Astrocyte (in vitro differentiated cells and primary cell): ENCODE measurements at regions not wholly inside any gene's neighbourhood (a gene's known extent, or its start where the extent isn't known, plus 50 kb on each side); places are given as distances from the start of the nearest gene placed in this dataset.
A peak's percentile ranks its signal among the peaks of the same experiment; 100 is the strongest.

Source experiments
- DNase-seq: peaks from one replicate; pipeline ENCODE4 v3.0.0-alpha.2; 2010; ENCODE audit warnings: low read depth
- FAIRE-seq: peaks from 2 replicates; lab custom pipeline; 2011; peaks lifted over from hg19 to GRCh38; lab: Jason Lieb, UNC
- H2AFZ ChIP-seq: 2 replicates; pipeline ENCODE4 v1.6.0; 2012; ENCODE audit warnings: low read depth, low read length, inconsistent platforms
- H3K27ac ChIP-seq: 2 replicates; pipeline ENCODE4 v1.5.1; 2011; ENCODE audit warnings: low read depth, low read length, inconsistent platforms
- H3K27me3 ChIP-seq: 2 replicates; pipeline ENCODE4 v1.6.0; 2011; ENCODE audit warnings: low read length, inconsistent platforms; ENCODE audit not compliant: insufficient read depth
- H3K36me3 ChIP-seq: 2 replicates; pipeline ENCODE4 v1.5.1; 2011; ENCODE audit warnings: low read length, inconsistent platforms; ENCODE audit not compliant: insufficient read depth
- H3K4me1 ChIP-seq: 2 replicates; pipeline ENCODE4 v1.5.1; 2011; ENCODE audit warnings: low read length, inconsistent platforms; ENCODE audit not compliant: insufficient read depth
- H3K4me2 ChIP-seq: 2 replicates; pipeline ENCODE4 v1.6.0; 2012; ENCODE audit warnings: low read length, inconsistent platforms
- H3K4me3 ChIP-seq: 2 replicates; pipeline ENCODE4 v1.5.1; 2011; ENCODE audit warnings: low read depth, mild to moderate bottlenecking, low read length, inconsistent platforms; ENCODE audit not compliant: insufficient read depth
- H3K79me2 ChIP-seq: 2 replicates; pipeline ENCODE4 v1.6.0; 2012; ENCODE audit warnings: mild to moderate bottlenecking, low read length, inconsistent platforms; ENCODE audit not compliant: insufficient read depth
- H3K9ac ChIP-seq: 2 replicates; pipeline ENCODE4 v1.6.0; 2012; ENCODE audit warnings: mild to moderate bottlenecking, low read length, inconsistent platforms
- H3K9me3 ChIP-seq: 2 replicates; pipeline ENCODE4 v1.5.1; 2012; ENCODE audit warnings: low read depth, mild to moderate bottlenecking, low read length, inconsistent platforms; ENCODE audit not compliant: insufficient read depth
- H4K20me1 ChIP-seq: 2 replicates; pipeline ENCODE4 v1.6.0; 2012; ENCODE audit warnings: low read length, inconsistent platforms; ENCODE audit not compliant: insufficient read depth
- H3K27ac Mint-ChIP-seq: one replicate; pipeline ENCODE4 v1.8.0; 2021; ENCODE audit warnings: mild to moderate bottlenecking, mixed read lengths; ENCODE audit not compliant: unreplicated experiment
- H3K27me3 Mint-ChIP-seq: one replicate; pipeline ENCODE4 v1.8.0; 2021; ENCODE audit warnings: low read depth, mixed read lengths; ENCODE audit not compliant: unreplicated experiment
- H3K36me3 Mint-ChIP-seq: one replicate; pipeline ENCODE4 v1.8.0; 2021; ENCODE audit warnings: low read depth, mixed read lengths; ENCODE audit not compliant: unreplicated experiment
- H3K4me1 Mint-ChIP-seq: one replicate; pipeline ENCODE4 v1.8.0; 2021; ENCODE audit warnings: low read depth, mixed read lengths; ENCODE audit not compliant: unreplicated experiment
- H3K4me3 Mint-ChIP-seq: one replicate; pipeline ENCODE4 v1.8.0; 2021; ENCODE audit warnings: mild to moderate bottlenecking, moderate library complexity, mixed read lengths; ENCODE audit not compliant: unreplicated experiment
- H3K9me3 Mint-ChIP-seq: one replicate; pipeline ENCODE4 v1.8.0; 2021; ENCODE audit warnings: mild to moderate bottlenecking, mixed read lengths; ENCODE audit not compliant: unreplicated experiment
- CTCF ChIP-seq: IDR thresholded peaks from 2 replicates; pipeline ENCODE4 v1.5.1; 2011; ENCODE audit warnings: low read depth, mild to moderate bottlenecking, inconsistent platforms, low read length, moderate library complexity; ENCODE audit not compliant: insufficient read depth
- EZH2 ChIP-seq: IDR thresholded peaks from 2 replicates; pipeline ENCODE4 v1.6.1; 2012; ENCODE audit warnings: mild to moderate bottlenecking, low read length, inconsistent platforms; ENCODE audit not compliant: insufficient read depth

DNA sequence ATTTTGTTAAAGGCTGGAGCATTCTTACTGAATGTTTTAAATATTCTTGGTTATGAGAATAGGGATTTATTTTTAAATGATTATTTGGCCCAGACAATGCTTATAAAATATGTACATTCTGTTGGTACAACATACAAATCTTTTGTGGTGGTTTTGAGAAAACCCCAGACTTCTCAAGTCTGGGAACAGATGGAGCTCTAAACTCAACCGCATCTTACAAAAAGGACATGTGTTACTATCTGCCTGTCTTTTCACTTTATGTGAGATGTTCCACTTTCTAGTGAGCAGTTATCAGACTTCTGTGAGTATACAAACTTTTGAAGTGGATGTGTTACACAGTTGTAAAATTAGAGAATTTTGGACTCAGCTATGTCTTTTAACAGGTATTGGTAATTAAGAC, 135.5 kb upstream of the RBMS3 start:
- Histone ChIP-seq H3K4me2 (no peak overlapping the region), H2AFZ (peak overlapping the region; percentile 23), H3K9me3 (no peaks in the 10 kb centered on the region), H4K20me1 (no peaks in the 10 kb centered on the region), H3K27me3 (no peaks in the 10 kb centered on the region), H3K27ac (no peak overlapping the region), H3K79me2 (no peaks in the 10 kb centered on the region), H3K9ac (no peak overlapping the region), H3K36me3 (no peaks in the 10 kb centered on the region), H3K4me1 (peaks cover 4% of the 10 kb centered on the region), H3K4me3 (no peak overlapping the region)
- no peaks in the 10 kb centered on the region for H3K27me3 Mint-ChIP-seq
- H3K9me3 Mint-ChIP-seq: no peaks in the 10 kb centered on the region
- FAIRE-seq (peak; percentile 54), DNase-seq (no peak)
- peaks cover 13% of the 10 kb centered on the region for H3K4me1 Mint-ChIP-seq
- TF ChIP-seq EZH2 (no peak), CTCF (no peak)
- H3K27ac Mint-ChIP-seq: no peak overlapping the region
- H3K36me3 Mint-ChIP-seq: no peaks in the 10 kb centered on the region
- H3K4me3 Mint-ChIP-seq: no peak overlapping the region

- H4K20me1 ChIP-seq: no peaks in the 10 kb centered on the region
- no peak overlapping the region for H3K4me2 ChIP-seq
- no peaks in the 10 kb centered on the region for H3K27me3 ChIP-seq
- no peak overlapping the region for H3K4me3 ChIP-seq
- Mint-ChIP-seq H3K9me3 (no peaks in the 10 kb centered on the region), H3K4me3 (no peak overlapping the region), H3K27me3 (no peaks in the 10 kb centered on the region), H3K4me1 (peaks cover 2% of the 10 kb centered on the region), H3K27ac (no peak overlapping the region), H3K36me3 (no peaks in the 10 kb centered on the region)
- H3K36me3 ChIP-seq: no peaks in the 10 kb centered on the region
- DNase-seq (no peak), FAIRE-seq (no peak)
- no peaks in the 10 kb centered on the region for H3K79me2 ChIP-seq
- H3K9me3 ChIP-seq: no peaks in the 10 kb centered on the region
- no peaks in the 10 kb centered on the region for H3K4me1 ChIP-seq
- no peak overlapping the region for H3K27ac ChIP-seq
- no peak overlapping the region for H3K9ac ChIP-seq
- TF ChIP-seq CTCF (no peak), EZH2 (no peak)
- no peak overlapping the region for H2AFZ ChIP-seq
These were observed 128.5 kb upstream of the RBMS3 start for GRCh38 chr3:29152379-29152778.

DNA sequence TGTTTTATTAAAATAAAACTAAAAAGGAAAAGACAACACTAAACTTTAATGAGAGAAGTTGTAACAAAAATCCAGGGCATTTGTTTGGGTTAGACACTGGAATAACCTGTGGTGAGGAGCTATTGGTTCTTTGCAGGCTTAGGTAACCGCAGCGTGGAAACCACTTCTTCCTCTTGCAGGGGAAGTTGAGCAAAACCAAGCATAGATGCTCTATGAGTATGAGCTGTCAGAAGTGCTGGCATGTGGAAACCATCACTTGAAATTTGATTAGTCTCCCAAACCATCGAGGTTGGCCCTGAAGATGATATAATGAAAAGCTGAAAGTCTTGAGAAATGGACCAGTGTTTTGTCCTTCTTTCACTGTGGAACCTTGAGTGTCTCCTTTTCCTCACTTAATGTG, 127.1 kb upstream of the RBMS3 start:
- no peaks in the 10 kb centered on the region for H3K9me3 ChIP-seq
- Mint-ChIP-seq H3K4me1 (peaks cover 2% of the 10 kb centered on the region), H3K9me3 (no peaks in the 10 kb centered on the region), H3K4me3 (no peak overlapping the region), H3K27me3 (no peaks in the 10 kb centered on the region), H3K27ac (no peak overlapping the region), H3K36me3 (no peaks in the 10 kb centered on the region)
- no peak for FAIRE-seq
- no peak overlapping the region for H2AFZ ChIP-seq
- no peaks in the 10 kb centered on the region for H3K4me1 ChIP-seq
- no peak overlapping the region for H3K27ac ChIP-seq
- no peaks in the 10 kb centered on the region for H3K36me3 ChIP-seq
- H3K27me3 ChIP-seq: no peaks in the 10 kb centered on the region
- no peaks in the 10 kb centered on the region for H4K20me1 ChIP-seq
- H3K79me2 ChIP-seq: no peaks in the 10 kb centered on the region
- DNase-seq: no peak
- no peak overlapping the region for H3K4me3 ChIP-seq
- no peak overlapping the region for H3K4me2 ChIP-seq
- no peak overlapping the region for H3K9ac ChIP-seq
- TF ChIP-seq EZH2 (no peak), CTCF (no peak)
